ENCODE measurements at regions not wholly inside any gene's neighbourhood (a gene's known extent, or its start where the extent isn't known, plus 50 kb on each side); places are given as distances from the start of the nearest gene placed in this dataset.

DNA sequence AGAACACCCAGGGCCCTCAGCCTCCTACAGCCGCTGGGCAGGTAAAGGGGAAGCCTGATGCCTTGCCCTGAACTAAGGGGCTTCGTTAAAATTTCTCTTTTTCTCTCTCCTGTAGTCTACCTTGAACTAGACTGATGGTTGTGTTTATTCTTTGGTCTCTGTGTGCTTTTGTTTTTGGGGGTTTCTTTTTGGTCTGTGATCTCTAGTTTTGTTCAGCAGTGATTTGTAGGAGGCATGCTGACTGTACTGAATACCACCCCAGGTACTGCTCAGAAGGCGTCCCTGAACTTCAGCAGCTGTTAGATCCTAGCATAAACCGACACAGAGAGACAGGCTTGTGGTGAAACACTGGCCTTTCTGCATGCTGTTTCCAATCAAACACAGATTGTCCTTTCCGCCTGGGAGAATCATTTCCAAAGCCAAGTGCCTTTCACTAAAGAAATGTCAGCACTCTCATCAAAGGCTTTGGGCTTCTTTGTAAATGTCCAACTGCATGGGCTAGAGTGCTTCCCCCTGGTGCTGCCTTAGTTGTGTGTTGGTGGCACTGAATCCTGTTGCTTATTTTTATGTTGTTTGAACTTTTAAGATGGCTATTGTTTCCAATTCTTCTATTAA lies 364.7 kb upstream of the SASH1 start:
- no peak overlapping the region for H3K27ac ChIP-seq
- TF ChIP-seq, protein P1, sequence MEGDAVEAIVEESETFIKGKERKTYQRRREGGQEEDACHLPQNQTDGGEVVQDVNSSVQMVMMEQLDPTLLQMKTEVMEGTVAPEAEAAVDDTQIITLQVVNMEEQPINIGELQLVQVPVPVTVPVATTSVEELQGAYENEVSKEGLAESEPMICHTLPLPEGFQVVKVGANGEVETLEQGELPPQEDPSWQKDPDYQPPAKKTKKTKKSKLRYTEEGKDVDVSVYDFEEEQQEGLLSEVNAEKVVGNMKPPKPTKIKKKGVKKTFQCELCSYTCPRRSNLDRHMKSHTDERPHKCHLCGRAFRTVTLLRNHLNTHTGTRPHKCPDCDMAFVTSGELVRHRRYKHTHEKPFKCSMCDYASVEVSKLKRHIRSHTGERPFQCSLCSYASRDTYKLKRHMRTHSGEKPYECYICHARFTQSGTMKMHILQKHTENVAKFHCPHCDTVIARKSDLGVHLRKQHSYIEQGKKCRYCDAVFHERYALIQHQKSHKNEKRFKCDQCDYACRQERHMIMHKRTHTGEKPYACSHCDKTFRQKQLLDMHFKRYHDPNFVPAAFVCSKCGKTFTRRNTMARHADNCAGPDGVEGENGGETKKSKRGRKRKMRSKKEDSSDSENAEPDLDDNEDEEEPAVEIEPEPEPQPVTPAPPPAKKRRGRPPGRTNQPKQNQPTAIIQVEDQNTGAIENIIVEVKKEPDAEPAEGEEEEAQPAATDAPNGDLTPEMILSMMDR (IDR thresholded peaks at IDR 0.05), result no peak
- H3K4me3 ChIP-seq, result no peak overlapping the region
- H3K4me1 ChIP-seq, result no peaks in the 10 kb centered on the region
- DNase-seq, result no peak
- intact Hi-C loops (cut with DNase I), result loop anchor here (10.0 kb wide), 1 partner anchor 177 kb away; no protein-coding TSS in a partner anchor
- no peaks in the 10 kb centered on the region for H3K9me3 ChIP-seq
- H3K27me3 ChIP-seq, result no peaks in the 10 kb centered on the region
- no peaks in the 10 kb centered on the region for H3K36me3 ChIP-seq
- no peak overlapping the region for H3K9ac ChIP-seq (ENCODE audit: low read depth in 2 of 2, low read length in 2 of 2)

DNA sequence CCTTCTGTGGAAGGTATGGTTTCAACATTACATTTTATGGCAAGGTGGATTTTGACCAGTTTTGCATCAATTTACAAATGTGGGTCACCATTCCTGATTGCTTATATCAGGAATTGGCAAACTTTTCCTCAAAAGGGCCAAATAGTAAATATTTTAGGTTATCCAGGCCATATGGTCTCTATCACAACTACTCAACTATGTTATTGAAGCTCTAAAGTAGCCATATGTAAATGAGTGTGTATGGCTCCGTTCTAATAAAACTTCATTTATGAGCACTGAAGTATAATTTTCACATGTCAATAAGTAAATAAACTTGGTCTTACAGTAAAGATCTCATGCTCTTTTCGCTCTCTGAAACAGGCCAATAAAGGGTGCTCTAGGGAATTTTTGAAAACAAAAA lies 362.7 kb upstream of the SASH1 start:
- no peaks in the 10 kb centered on the region for H3K36me3 ChIP-seq
- H3K27ac ChIP-seq, result no peak overlapping the region
- H3K9ac ChIP-seq (ENCODE audit: low read depth in 2 of 2, low read length in 2 of 2), result no peak overlapping the region
- H3K4me1 ChIP-seq, result no peaks in the 10 kb centered on the region
- no peaks in the 10 kb centered on the region for H3K27me3 ChIP-seq
- no peaks in the 10 kb centered on the region for H3K9me3 ChIP-seq
- intact Hi-C loops (cut with DNase I), result loop anchor here (10.0 kb wide), 1 partner anchor 175 kb away; no protein-coding TSS in a partner anchor
- H3K4me3 ChIP-seq, result no peak overlapping the region
- TF ChIP-seq, protein P1 (IDR thresholded peaks at IDR 0.05), result no peak
- DNase-seq, result no peak

DNA sequence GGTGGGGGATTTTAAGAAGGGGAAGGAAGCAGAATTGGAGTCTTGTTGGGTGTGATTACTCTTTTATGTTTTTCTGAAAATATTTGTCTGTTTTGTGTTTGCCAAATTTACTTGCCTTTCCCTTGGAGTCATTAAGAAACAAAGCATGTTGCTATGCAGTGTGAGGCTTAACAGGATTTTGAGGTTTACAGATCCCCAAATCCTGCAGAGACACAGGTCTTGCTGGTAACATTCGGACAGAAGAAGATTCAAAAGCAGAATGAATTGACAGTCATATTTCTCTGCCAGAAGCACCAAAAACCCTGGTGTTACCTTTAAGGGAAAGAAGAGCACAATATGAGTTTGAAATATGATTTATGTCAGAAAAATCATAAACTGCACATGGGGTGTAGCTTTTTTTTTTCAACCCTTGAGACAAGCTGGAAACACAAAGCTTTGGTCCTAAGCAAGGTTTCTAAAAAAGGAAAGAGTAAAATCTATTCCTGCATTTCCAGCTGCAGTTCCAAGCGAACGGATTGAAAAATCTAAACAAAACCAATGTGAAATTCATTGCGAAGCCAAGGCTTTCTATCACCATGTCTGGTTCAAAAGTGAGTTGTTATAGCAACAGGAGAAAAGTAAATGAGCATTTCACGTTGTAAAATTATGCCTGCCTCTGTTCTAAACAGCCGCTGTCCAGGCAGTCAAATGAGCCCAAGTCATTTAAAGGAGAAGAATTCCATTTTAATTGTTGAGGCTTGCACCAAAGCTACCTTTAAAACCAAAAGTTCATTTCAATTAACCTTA lies 358.9 kb upstream of the SASH1 start:
- no peak overlapping the region for H3K4me3 ChIP-seq
- no peak for DNase-seq

DNA sequence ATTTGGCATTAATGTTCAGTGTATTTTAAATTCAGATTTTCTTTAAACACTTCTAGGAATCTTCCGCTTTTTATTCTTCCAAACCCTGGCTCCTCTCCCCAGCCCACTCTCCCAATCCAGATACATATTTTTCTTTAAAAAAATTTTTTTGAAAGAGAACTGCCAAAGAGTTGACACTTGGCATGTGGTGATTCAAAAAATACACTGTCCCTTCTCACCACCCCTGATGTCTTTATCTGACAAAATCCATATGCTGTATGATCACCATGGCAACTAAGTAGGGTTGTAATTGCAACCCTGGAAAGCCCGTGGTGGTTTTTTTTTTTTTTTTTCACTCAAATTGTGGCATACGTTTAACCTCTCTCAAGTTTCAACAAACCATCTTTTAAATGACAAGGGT lies 355.8 kb upstream of the SASH1 start:
- no peak overlapping the region for H3K4me3 ChIP-seq
- no peaks in the 10 kb centered on the region for H3K36me3 ChIP-seq
- intact Hi-C loops (cut with DNase I), result no loop called here
- no peaks in the 10 kb centered on the region for H3K4me1 ChIP-seq
- no peaks in the 10 kb centered on the region for H3K27me3 ChIP-seq
- no peak overlapping the region for H3K9ac ChIP-seq (ENCODE audit: low read depth in 2 of 2, low read length in 2 of 2)
- no peak for DNase-seq
- no peak overlapping the region for H3K27ac ChIP-seq
- no peaks in the 10 kb centered on the region for H3K9me3 ChIP-seq
- TF ChIP-seq, protein P1 (IDR thresholded peaks at IDR 0.05), result no peak

More for the DNA sequence above, 358.9 kb upstream of the SASH1 start:
- H3K9ac ChIP-seq (ENCODE audit: low read depth in 2 of 2, low read length in 2 of 2), result no peak overlapping the region
- TF ChIP-seq, protein P1 (IDR thresholded peaks at IDR 0.05), result no peak
- H3K36me3 ChIP-seq, result no peaks in the 10 kb centered on the region
- no peak overlapping the region for H3K27ac ChIP-seq
- H3K9me3 ChIP-seq, result no peaks in the 10 kb centered on the region
- no peaks in the 10 kb centered on the region for H3K4me1 ChIP-seq
- H3K27me3 ChIP-seq, result no peaks in the 10 kb centered on the region
- intact Hi-C loops (cut with DNase I), result no loop called here

DNA sequence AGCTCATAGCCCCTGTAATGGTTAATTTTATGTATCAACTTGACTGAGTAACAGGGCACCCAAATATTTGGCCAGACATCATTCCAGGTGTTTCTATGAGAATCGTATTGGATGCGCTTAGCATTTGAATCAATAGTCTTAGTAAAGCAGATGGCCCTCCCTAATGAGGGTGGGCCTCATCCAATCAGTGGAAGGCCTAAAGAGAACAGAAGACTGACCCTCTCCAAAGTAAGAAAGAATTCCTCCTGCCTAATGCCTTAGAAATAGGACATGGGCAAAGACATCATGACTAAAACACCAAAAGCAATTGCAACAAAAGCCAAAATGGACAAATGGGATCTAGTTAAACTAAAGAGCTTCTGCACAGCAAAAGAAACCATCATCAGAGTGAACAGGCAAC lies 352.5 kb upstream of the SASH1 start:
- TF ChIP-seq, protein P1 (IDR thresholded peaks at IDR 0.05), result no peak
- H3K27me3 ChIP-seq, result no peaks in the 10 kb centered on the region
- H3K36me3 ChIP-seq, result no peaks in the 10 kb centered on the region
- no peaks in the 10 kb centered on the region for H3K4me1 ChIP-seq
- DNase-seq, result no peak
- no peak overlapping the region for H3K4me3 ChIP-seq
- intact Hi-C loops (cut with DNase I), result no loop called here
- no peaks in the 10 kb centered on the region for H3K9me3 ChIP-seq
- H3K9ac ChIP-seq (ENCODE audit: low read depth in 2 of 2, low read length in 2 of 2), result no peak overlapping the region
- no peak overlapping the region for H3K27ac ChIP-seq

All from colonic mucosa (tissue), 4 donors.